ENCODE measurements at regions not wholly inside any gene's neighbourhood (a gene's known extent, or its start where the extent isn't known, plus 50 kb on each side); places are given as distances from the start of the nearest gene placed in this dataset.

DNA sequence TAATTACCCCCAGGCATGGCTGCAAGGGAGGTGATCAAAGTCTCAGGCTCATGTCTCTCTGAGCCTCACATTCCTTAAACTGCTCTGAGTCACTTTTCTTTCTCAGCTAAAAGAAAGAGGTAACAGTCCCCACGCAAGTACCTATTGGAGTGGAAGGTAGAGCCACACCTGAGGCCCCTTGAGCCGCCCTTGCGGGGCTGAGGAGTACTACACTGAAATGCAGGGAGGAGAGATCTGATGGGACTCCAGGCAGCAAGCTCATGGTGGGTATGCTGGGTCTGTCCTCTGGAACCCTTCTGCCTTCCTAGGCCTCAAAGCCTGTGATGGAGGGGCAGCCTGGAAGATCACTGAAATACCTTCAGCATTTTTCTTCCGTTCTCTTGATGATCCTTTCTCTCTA lies 960.0 kb downstream of the DNAJB9 start (continued):
- TF ChIP-seq BCLAF1 (IDR thresholded peaks at IDR 0.05) (no peak), ZNF592 (IDR thresholded peaks at IDR 0.05) (no peak)

GRCh38 chr7:109532262-109532992 lies 962.8 kb downstream of the DNAJB9 start:
- SMC1A ChIA-PET (ENCODE audit: uncharacterized antibody, unreplicated experiment) = interaction anchor here (0.8 to 4.0 kb wide), 16 partner anchors 8 to 308 kb away, joined by 3 to 19 read pairs (median 4); no protein-coding TSS in a partner anchor
- H3K79me2 ChIP-seq (ENCODE audit: control insufficient read depth, insufficient read depth, low read length) = no peaks in the 10 kb centered on the region
- intact Hi-C loops (cut with micrococcal nuclease; ENCODE audit: unreplicated experiment) (no loop called here), in situ Hi-C loops (cut with MboI) (no loop called here)
- ATAC-seq = no peak
- CTCF ChIA-PET = interaction anchor here (1.7 to 2.6 kb wide), 2 partner anchors 10 to 52 kb away, joined by 6 to 7 read pairs; no protein-coding TSS in a partner anchor
- no TSS peak for BruUV-seq (replicated peaks)
- POLR2A ChIA-PET = no interaction called here
- RAD21 ChIA-PET (ENCODE audit: unreplicated experiment) = interaction anchor here (0.7 to 4.5 kb wide), 6 partner anchors 11 to 56 kb away, joined by 3 to 22 read pairs (median 4); no protein-coding TSS in a partner anchor
- H4K20me1 ChIP-seq (ENCODE audit: control insufficient read depth, insufficient read depth) = no peaks in the 10 kb centered on the region
- H3K27ac ChIP-seq (ENCODE audit: control insufficient read depth, insufficient read depth) = no peak overlapping the region
- H3K9me3 ChIP-seq (replicated peaks; ENCODE audit: control insufficient read depth, insufficient read depth, low read length) = no peaks in the 10 kb centered on the region
- no peak overlapping the region for H3K4me3 ChIP-seq
- DNase-seq (ENCODE audit: low read depth, low spot score) = peak; percentile 1
- H2AFZ ChIP-seq (ENCODE audit: control insufficient read depth, low read depth, low read length) = no peak overlapping the region
- H3K27me3 ChIP-seq (replicated peaks in 1 of 2; ENCODE audit: control insufficient read depth in 2 of 2, insufficient read depth in 2 of 2, low read length in 1 of 2) = no peaks in the 10 kb centered on the region
- H3K4me1 ChIP-seq (ENCODE audit: control insufficient read depth, insufficient read depth, low read length) = no peaks in the 10 kb centered on the region
- no peaks in the 10 kb centered on the region for H3K36me3 ChIP-seq (ENCODE audit: control insufficient read depth in 2 of 2, insufficient read depth in 2 of 2, low read length in 1 of 2)
- no peak overlapping the region for H3K4me2 ChIP-seq (ENCODE audit: control insufficient read depth, insufficient read depth)
- H3K9ac ChIP-seq (ENCODE audit: control insufficient read depth, insufficient read depth, low read length) = no peak overlapping the region
- no peak for FAIRE-seq
- 0% methylated on average over 1 of the region's 1 CpG for WGBS (ENCODE audit: insufficient coverage, insufficient replicate concordance, low lambda C conversion rate, missing lambda C conversion rate)
- TF ChIP-seq ZNF592 (IDR thresholded peaks at IDR 0.05) (no peak), FOXK2 (IDR thresholded peaks at IDR 0.05) (no peak), MTA2 (IDR thresholded peaks at IDR 0.05; ENCODE audit: low read depth) (peak; percentile 53; the same call in 1 of the 2 replicates), CREB1 (IDR thresholded peaks at IDR 0.05; ENCODE audit: low read depth) (no peak), IKZF1 (conservative IDR thresholded peaks at IDR 0.05) (peak; percentile 58), NBN (IDR thresholded peaks at IDR 0.05) (no peak), SMAD1 (IDR thresholded peaks at IDR 0.05; ENCODE audit: low read depth, partially characterized antibody) (peak; percentile 60)
